ENCODE measurements at regions not wholly inside any gene's neighbourhood (a gene's known extent, or its start where the extent isn't known, plus 50 kb on each side); places are given as distances from the start of the nearest gene placed in this dataset.

- TF ChIP-seq CTCF (IDR thresholded peaks at IDR 0.05; ENCODE audit: low read depth, low read length, missing input control) (no peak), JUND (IDR thresholded peaks at IDR 0.05) (no peak), YY1 (IDR thresholded peaks at IDR 0.05) (no peak), SP1 (IDR thresholded peaks at IDR 0.05) (no peak), TAF1 (conservative IDR thresholded peaks at IDR 0.05) (no peak), RXRA (IDR thresholded peaks at IDR 0.05) (no peak), FOXA1 (IDR thresholded peaks at IDR 0.05) (no peak)
- TF ChIP-seq, protein P1, sequence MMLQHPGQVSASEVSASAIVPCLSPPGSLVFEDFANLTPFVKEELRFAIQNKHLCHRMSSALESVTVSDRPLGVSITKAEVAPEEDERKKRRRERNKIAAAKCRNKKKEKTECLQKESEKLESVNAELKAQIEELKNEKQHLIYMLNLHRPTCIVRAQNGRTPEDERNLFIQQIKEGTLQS (IDR thresholded peaks at IDR 0.05), result no peak
- TF ChIP-seq, protein P2, sequence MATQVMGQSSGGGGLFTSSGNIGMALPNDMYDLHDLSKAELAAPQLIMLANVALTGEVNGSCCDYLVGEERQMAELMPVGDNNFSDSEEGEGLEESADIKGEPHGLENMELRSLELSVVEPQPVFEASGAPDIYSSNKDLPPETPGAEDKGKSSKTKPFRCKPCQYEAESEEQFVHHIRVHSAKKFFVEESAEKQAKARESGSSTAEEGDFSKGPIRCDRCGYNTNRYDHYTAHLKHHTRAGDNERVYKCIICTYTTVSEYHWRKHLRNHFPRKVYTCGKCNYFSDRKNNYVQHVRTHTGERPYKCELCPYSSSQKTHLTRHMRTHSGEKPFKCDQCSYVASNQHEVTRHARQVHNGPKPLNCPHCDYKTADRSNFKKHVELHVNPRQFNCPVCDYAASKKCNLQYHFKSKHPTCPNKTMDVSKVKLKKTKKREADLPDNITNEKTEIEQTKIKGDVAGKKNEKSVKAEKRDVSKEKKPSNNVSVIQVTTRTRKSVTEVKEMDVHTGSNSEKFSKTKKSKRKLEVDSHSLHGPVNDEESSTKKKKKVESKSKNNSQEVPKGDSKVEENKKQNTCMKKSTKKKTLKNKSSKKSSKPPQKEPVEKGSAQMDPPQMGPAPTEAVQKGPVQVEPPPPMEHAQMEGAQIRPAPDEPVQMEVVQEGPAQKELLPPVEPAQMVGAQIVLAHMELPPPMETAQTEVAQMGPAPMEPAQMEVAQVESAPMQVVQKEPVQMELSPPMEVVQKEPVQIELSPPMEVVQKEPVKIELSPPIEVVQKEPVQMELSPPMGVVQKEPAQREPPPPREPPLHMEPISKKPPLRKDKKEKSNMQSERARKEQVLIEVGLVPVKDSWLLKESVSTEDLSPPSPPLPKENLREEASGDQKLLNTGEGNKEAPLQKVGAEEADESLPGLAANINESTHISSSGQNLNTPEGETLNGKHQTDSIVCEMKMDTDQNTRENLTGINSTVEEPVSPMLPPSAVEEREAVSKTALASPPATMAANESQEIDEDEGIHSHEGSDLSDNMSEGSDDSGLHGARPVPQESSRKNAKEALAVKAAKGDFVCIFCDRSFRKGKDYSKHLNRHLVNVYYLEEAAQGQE (IDR thresholded peaks at IDR 0.05), result no peak
Measured at GRCh38 chr2:34734042-34734441, 1134.9 kb upstream of the FAM98A start.
